Right lung (tissue), 2 donors: ENCODE measurements at regions not wholly inside any gene's neighbourhood (a gene's known extent, or its start where the extent isn't known, plus 50 kb on each side); places are given as distances from the start of the nearest gene placed in this dataset.

Experiments
- DNase-seq, 2 donors: peaks; one replicate each; pipeline ENCODE4 v3.0.0-alpha.2; 2013

DNA sequence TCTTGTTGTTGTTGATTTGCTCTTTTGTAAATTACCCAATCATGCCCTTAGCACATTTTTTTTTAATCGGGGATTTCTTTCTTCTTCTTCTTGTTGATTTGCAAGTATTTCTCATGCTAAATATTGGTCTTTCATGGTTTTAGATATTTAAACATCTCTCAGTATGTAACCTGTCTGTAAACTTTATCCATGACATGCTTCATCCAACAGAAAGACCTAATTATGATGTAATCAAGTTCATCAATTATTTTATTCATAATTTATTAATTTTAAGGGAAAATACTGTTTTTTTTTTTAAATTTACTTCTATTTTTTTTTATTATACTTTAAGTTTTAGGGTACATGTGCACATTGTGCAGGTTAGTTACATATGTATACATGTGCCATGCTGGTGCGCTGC lies 69.8 kb downstream of the TNFSF18 start:
- no peak for DNase-seq
